ENCODE measurements at regions not wholly inside any gene's neighbourhood (a gene's known extent, or its start where the extent isn't known, plus 50 kb on each side); places are given as distances from the start of the nearest gene placed in this dataset.
"Not testable (repeated sequence)": the region's sequence is repeated elsewhere in the genome, so short reads cannot be mapped to it uniquely, and the experiment has no call there.

GRCh38 chr1:217048104-217048707 is 325.0 kb upstream of the ESRRG start:
- no peaks in the 10 kb centered on the region for H3K27me3 Mint-ChIP-seq
- ATAC-seq (ENCODE audit: low read depth) (no peak), DNase-seq (no peak)
- H3K4me1 Mint-ChIP-seq, result no peaks in the 10 kb centered on the region
- no peak for TF ChIP-seq CTCF (IDR thresholded peaks at IDR 0.05)
- POLR2A ChIA-PET, result no interaction called here
- intact Hi-C loops (cut with micrococcal nuclease), result loop anchor here (2.0 kb wide), 1 partner anchor 699 kb away; no protein-coding TSS in a partner anchor
- H3K27ac Mint-ChIP-seq, result no peak overlapping the region
- no peaks in the 10 kb centered on the region for H3K36me3 Mint-ChIP-seq (ENCODE audit: low read depth)
- CTCF ChIA-PET, result no interaction called here
- H3K4me3 Mint-ChIP-seq, result no peak overlapping the region
- H3K9me3 Mint-ChIP-seq, result no peaks in the 10 kb centered on the region

- POLR2A ChIA-PET, result no interaction called here
- no peaks in the 10 kb centered on the region for H3K36me3 Mint-ChIP-seq (ENCODE audit: low read depth)
- H3K27ac Mint-ChIP-seq, result no peak overlapping the region
- H3K4me3 Mint-ChIP-seq, result no peak overlapping the region
- CTCF ChIA-PET, result no interaction called here
- no peak for ATAC-seq (ENCODE audit: low read depth)
- H3K9me3 Mint-ChIP-seq, result peaks cover 19% of the 10 kb centered on the region
- no peaks in the 10 kb centered on the region for H3K4me1 Mint-ChIP-seq
- intact Hi-C loops (cut with micrococcal nuclease), result no loop called here
- no peaks in the 10 kb centered on the region for H3K27me3 Mint-ChIP-seq
- no peak for TF ChIP-seq CTCF (IDR thresholded peaks at IDR 0.05)
- no peak for DNase-seq
Measured at GRCh38 chr1:217040711-217041455, 317.7 kb upstream of the ESRRG start.

- intact Hi-C loops (cut with micrococcal nuclease), result no loop called here
- no peak overlapping the region for H3K4me3 Mint-ChIP-seq
- ATAC-seq (ENCODE audit: low read depth) (no peak), DNase-seq (no peak)
- ChIA-PET POLR2A (no interaction called here), CTCF (no interaction called here)
- no peaks in the 10 kb centered on the region for H3K27me3 Mint-ChIP-seq
- H3K36me3 Mint-ChIP-seq (ENCODE audit: low read depth), result no peaks in the 10 kb centered on the region
- no peak overlapping the region for H3K27ac Mint-ChIP-seq
- no peak for TF ChIP-seq CTCF (IDR thresholded peaks at IDR 0.05)
- peaks cover 19% of the 10 kb centered on the region for H3K9me3 Mint-ChIP-seq
- no peaks in the 10 kb centered on the region for H3K4me1 Mint-ChIP-seq
Measured at GRCh38 chr1:217039926-217040325, 316.7 kb upstream of the ESRRG start.

- intact Hi-C loops (cut with micrococcal nuclease); ATAC-seq (ENCODE audit: low read depth); H3K36me3 Mint-ChIP-seq (ENCODE audit: low read depth); POLR2A ChIA-PET; CTCF ChIA-PET; H3K27ac Mint-ChIP-seq; DNase-seq; H3K4me1 Mint-ChIP-seq; H3K4me3 Mint-ChIP-seq; H3K27me3 Mint-ChIP-seq: not testable (repeated sequence)
- H3K9me3 Mint-ChIP-seq, result peaks cover 19% of the 10 kb centered on the region
Measured at GRCh38 chr1:217039139-217039538, 315.9 kb upstream of the ESRRG start.

GRCh38 chr1:217036757-217037156 is 313.5 kb upstream of the ESRRG start:
- no peak for TF ChIP-seq CTCF (IDR thresholded peaks at IDR 0.05)
- no peak for DNase-seq
- Mint-ChIP-seq H3K27me3 (no peaks in the 10 kb centered on the region), H3K9me3 (peaks cover 19% of the 10 kb centered on the region), H3K36me3 (ENCODE audit: low read depth) (no peaks in the 10 kb centered on the region), H3K4me3 (no peak overlapping the region), H3K4me1 (no peaks in the 10 kb centered on the region), H3K27ac (no peak overlapping the region)
- ChIA-PET CTCF (no interaction called here), POLR2A (no interaction called here)
- no peak for ATAC-seq (ENCODE audit: low read depth)
- intact Hi-C loops (cut with micrococcal nuclease), result no loop called here

Data from activated B cell treated with CpG ODN at 0.5 μM for 24 hours (primary cell).